B cell (primary cell): ENCODE measurements at regions not wholly inside any gene's neighbourhood (a gene's known extent, or its start where the extent isn't known, plus 50 kb on each side); places are given as distances from the start of the nearest gene placed in this dataset.

Experiments
- EZH2 ChIP-seq: IDR thresholded peaks from 2 replicates; pipeline ENCODE4 v1.6.1; 2012; ENCODE audit warnings: borderline replicate concordance, low read depth, mild to moderate bottlenecking, moderate library complexity, low read length; ENCODE audit not compliant: insufficient read depth, poor library complexity, severe bottlenecking
- TF ChIP-seq, protein P1 (sequence below): fragments of 200-600 bp; IDR thresholded peaks from one replicate; pipeline ENCODE4 v1.8.0; 2022; ENCODE audit warnings: antibody characterized with exemption, mild to moderate bottlenecking

DNA sequence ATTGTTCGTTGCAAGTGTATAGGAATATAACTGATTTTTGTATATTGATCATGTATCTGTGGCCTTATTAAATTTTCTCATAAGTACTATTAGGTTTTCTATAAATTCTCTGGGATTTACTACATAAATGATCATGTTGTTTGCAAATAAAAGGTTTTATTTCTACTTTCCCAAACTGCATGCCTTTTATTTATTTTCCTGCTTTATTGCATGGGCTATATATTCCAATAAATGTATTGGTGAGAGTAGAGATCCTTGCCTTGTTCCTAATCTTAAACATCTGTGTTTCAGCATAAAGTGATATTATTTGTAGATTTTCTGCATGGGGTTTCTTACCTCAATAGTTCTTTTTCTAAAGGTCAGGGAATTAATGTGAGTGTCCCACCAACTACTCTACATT, 107.0 kb upstream of the CD55 start:
- TF ChIP-seq, protein P1, sequence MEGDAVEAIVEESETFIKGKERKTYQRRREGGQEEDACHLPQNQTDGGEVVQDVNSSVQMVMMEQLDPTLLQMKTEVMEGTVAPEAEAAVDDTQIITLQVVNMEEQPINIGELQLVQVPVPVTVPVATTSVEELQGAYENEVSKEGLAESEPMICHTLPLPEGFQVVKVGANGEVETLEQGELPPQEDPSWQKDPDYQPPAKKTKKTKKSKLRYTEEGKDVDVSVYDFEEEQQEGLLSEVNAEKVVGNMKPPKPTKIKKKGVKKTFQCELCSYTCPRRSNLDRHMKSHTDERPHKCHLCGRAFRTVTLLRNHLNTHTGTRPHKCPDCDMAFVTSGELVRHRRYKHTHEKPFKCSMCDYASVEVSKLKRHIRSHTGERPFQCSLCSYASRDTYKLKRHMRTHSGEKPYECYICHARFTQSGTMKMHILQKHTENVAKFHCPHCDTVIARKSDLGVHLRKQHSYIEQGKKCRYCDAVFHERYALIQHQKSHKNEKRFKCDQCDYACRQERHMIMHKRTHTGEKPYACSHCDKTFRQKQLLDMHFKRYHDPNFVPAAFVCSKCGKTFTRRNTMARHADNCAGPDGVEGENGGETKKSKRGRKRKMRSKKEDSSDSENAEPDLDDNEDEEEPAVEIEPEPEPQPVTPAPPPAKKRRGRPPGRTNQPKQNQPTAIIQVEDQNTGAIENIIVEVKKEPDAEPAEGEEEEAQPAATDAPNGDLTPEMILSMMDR: no peak
- TF ChIP-seq EZH2: no peak
